Loucy (cell line): ENCODE measurements at regions not wholly inside any gene's neighbourhood (a gene's known extent, or its start where the extent isn't known, plus 50 kb on each side); places are given as distances from the start of the nearest gene placed in this dataset.

ENCODE experiments used
- CTCF ChIP-seq: fragments of 200-600 bp; sonication (generic); conservative IDR thresholded peaks from 2 replicates; pipeline ENCODE4 v1.5.1; 2014; ENCODE audit warnings: mild to moderate bottlenecking, antibody characterized with exemption, low read length
- EZH2phosphoT487 ChIP-seq: fragments of 200-600 bp; IDR thresholded peaks from 2 replicates; pipeline ENCODE4 v1.6.1; 2018; ENCODE audit warnings: antibody characterized with exemption, mild to moderate bottlenecking, moderate library complexity, borderline replicate concordance

GRCh38 chr14:97215263-97215969 lies 418.2 kb downstream of the VRK1 start:
- TF ChIP-seq CTCF (no peak), EZH2phosphoT487 (no peak)
